GM21360 (cell line): ENCODE measurements at regions not wholly inside any gene's neighbourhood (a gene's known extent, or its start where the extent isn't known, plus 50 kb on each side); places are given as distances from the start of the nearest gene placed in this dataset.
"Not testable (repeated sequence)": the region's sequence is repeated elsewhere in the genome, so short reads cannot be mapped to it uniquely, and the experiment has no call there.

Source experiments
- ATAC-seq: cut with Tn5 transposase; IDR thresholded peaks from one replicate; pipeline ENCODE4 v1.9.1; 2021; ENCODE audit warnings: mild to moderate bottlenecking, moderate library complexity; ENCODE audit not compliant: unreplicated experiment

DNA sequence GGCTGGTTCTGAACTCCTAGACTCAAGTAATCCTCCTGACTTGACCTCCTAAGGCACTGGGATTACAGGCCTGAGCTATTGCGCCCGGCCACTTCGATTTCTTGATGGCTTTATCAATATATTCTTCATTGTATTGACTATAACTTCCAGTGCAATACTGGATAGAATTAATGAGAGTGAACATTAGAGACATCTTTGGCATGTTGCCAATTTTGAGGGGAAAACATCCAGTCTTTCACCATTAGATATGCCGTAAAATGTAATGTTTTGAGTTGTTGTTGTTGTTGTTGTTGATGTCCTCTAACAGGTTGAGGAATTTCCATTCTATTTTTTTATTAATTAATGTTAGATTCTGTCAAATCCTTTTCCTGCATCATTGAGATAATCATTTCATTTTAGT lies 578.9 kb downstream of the ZWINT start:
- ATAC-seq: no peak

DNA sequence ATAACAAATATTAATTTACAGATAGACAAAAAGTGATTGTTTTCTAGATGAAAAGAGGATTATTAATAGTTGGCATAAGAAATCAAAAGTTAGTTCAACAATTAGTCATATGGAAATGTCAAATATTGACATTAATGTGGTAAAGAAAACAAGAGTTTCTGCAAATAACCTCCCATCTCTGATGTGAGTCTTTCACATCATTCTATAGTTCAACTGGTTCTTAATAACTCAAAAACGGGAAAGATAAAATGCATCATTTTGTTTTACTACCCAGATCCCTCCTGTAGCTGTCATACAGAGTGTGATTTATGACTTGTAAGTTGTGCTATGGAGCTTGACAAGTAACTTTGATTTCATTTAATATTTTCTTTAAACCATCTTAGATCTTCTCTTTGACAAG lies 594.8 kb downstream of the ZWINT start:
- no peak for ATAC-seq

DNA sequence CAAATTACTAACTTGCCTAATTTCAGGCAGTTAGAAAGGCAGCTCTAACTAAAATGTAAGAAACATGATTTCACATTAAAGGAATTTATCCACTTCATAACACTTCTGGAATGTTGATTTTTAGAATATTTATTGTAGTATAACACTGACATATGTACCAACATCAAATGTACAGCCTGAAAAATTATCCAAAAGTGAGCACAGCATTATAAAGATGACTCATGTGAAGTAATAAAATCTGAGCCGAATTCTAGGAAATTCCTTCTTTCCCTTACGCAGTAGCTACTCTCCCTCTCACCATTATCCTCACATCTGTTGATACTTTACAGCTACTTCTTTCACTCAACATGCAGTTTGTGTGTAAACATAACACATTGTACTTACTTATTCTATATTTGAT lies 610.6 kb downstream of the ZWINT start:
- ATAC-seq: no peak

DNA sequence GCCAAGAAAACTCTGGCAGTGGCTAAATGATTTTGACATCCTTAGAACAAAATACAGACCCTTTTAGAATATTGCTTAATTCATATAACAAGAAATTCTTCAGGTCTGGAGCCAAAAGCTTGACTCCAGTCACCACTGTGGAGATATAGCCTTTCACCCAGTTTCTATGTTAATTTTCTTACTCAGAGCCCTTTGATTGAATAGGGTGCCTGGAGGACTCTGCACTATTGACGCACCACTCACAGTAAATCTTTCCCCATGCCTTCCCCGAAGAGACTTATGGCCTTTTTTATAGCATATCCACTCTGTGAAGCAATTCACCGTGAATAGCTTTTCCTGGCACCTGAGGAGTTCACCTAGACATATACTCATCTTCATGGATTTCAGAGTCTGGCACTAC lies 613.8 kb downstream of the ZWINT start:
- ATAC-seq: no peak

DNA sequence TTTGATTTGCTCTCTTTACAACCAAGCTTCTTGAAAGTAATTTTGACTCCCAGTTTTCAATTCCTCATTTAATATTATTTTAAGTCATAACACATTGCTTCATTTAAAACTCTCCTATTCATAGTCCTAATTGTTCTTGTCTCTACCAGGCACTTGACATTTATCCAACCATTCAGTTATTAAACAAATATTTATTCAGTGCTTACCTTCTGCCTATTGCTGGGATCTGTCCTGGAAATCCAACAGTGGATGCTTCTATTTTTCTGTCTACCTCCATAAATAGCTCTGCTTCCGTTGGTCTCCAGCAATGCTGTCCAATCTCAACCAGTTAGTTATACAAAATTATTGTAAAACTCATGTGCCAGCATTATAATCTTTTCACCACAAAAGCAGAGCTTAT lies 615.1 kb downstream of the ZWINT start:
- ATAC-seq: no peak

DNA sequence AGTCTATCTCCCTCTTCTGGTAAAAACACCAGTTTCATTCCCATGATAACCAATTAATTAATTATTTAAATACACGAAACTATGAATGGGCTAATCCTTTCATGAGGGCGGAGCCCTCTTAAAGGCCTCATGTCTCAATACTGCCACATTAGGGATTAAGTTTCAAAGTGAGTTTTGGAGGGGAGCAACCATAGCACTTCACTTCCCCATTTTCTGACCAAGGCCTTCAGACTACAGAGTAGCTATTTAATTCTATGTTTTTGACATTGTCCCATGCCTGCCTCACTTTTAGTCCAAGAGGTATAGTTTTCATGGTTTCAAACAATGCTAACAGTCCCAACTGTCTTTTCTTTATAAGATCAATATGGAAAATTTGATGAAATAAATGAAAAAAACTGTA lies 618.6 kb downstream of the ZWINT start:
- no peak for ATAC-seq

DNA sequence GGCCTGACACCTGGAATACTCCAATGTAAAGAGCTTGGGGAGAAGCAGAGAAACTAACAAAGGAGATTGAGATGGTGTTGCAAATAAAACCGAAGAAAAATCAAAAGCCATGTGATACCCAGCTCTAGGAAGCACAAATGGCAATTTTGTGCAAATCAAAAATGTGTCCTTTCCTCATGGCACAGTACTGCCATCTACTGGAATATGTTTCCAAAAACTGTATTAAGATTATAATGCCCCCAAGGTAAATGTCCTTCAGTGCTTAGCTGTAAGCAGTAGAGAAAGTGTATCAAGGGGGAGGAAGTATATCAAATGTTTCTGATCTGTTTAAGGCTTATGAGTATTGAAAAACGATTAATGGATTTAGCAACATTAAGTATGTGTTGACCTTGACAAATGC lies 620.3 kb downstream of the ZWINT start:
- peak; percentile 58 for ATAC-seq

DNA sequence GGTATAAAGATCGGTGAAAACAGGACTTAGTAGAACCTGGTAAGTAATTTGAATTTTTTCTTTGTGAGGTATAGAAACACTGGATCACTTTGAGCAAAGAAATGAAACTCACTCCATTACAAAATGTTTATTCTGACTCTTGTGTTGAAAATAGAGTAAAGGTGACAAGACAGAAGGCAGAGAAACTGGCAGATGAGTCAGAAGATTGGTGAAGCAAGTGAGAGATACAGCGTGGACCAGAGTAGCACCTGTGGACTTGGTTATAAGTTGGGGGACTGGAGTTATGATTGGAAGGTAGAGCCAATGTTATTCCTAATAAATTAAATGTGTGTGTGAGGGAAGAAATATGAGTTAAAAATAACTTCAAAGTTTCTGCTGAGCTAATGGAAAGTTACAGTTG lies 620.9 kb downstream of the ZWINT start:
- ATAC-seq: no peak

DNA sequence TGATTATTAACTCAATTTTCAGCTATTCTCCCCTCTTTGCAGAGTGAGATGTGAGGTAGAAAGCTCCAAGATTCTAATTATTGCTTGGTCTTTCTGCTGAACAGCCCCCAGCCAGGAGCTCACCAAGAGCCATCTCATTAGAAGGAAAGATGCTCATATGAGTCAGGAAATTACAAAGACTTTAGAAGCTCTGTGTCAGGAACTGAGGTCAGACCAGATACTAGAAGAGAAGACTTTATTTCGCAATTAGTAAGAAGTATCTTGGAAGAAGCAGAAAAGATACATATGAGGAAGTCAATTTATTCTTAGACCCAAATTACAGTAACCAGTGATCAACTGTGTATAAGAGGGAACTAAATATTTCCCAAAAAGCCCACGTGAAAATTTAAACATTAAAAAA lies 626.9 kb downstream of the ZWINT start:
- ATAC-seq: no peak

DNA sequence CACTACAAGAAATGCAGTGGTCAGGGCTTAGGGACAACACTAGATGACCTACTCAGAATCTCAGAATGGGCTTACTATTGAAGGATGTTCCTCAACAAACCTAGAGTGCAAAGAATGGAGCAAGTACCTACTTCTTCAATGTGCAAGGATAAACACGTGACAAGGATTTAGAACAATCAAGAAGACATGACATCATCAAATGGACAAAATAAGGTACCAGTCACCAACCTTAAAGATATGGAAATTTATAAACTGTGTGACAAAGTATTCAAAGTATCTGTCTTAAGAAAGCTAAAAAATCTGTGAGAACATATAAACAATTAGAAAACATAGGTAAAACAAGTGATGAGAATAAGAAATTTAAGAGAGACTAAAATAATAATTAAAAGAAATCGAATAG lies 656.1 kb downstream of the ZWINT start:
- ATAC-seq: no peak

DNA sequence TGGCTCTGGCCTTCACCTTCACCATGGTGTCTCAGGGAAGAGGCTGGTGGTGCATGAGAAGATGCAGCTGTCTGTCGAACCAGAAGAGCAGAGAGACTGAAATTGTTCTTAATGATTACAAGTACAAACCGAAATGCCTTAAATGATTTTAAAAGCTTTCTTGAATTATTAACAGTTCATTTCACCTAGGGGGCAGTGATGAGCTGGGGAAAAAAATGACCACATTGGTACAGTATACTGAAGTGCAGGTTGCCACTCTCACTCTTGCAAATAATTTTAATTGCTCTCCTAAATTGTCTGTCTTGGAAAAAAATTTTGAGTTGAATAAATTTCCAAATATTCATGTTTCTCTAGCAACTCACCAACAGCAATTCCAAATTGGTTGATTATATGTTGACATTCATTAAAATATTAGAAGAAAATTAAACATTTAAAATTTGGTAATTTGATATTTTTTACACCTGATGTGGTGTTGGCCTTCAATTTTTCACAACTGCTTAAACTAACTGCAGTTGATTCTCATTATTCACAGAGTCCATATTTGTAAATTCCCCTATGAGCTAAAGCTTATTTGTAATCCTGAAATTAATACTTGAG lies 692.6 kb downstream of the ZWINT start:
- no peak for ATAC-seq

DNA sequence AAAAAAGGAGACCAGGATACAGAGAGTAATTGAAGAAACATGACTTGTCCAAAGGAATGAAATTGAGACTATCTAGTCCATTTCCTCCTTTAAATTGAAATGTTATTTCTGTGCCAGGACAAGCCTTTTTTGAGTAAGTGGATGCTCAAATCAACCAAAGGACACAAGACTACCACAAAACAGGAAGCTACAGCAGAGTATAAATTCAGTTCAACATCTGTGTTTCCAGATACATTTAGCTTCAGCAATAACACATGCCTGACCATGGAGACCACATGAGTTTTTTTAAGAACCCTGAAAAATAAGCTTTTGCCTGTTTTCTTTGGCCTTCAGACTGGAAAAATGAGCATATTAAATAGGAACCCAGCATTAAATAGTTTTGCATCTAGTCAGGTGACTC lies 707.5 kb downstream of the ZWINT start:
- ATAC-seq: no peak

DNA sequence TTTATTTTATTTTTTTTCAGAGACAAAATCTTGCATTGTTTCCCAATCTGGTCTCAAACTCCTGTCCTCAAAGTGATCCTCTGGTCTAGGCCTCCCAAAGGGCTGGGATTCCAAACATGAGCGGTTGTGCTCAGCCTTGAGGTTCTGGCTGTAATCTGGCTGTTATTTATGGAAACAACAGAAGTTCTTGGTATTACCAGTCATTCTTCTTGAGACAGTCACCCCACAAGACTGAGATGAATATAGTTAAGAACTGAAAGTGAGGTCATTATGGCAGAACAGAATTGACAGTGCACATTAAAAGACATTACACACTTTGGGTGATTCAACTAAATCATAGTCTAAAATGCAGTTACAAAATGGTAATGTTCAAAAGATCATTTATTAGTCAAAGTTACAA lies 719.5 kb downstream of the ZWINT start:
- ATAC-seq: no peak

DNA sequence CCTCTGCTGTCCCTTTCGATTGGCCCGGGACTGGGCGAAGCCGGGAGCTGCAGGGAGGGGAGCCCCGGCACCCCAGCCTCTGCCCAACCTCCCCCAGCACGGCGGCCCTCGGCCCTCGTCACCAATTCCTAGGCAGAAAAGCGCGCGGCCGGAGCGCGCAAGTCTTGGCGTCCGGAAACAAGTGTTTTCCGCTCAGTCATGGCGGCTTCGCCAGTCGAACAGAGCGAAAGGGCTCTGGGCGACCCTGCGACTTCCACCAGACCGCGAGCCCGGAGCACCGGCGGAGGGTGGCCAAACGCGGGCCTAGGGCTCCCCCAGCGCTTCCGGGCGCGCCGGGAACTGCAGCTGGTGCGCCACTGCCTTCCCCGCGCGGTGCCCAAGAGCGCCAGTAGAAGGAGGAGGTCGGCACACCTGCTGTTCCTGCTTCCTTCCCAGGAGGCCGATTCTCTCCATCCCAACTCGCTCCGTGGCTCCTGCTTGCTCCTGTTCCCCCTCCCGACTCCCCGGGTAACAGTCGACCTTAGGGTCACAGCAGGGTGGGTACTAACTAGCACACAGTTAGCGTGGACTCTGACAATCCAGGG lies 729.9 kb downstream of the ZWINT start:
- no peak for ATAC-seq

DNA sequence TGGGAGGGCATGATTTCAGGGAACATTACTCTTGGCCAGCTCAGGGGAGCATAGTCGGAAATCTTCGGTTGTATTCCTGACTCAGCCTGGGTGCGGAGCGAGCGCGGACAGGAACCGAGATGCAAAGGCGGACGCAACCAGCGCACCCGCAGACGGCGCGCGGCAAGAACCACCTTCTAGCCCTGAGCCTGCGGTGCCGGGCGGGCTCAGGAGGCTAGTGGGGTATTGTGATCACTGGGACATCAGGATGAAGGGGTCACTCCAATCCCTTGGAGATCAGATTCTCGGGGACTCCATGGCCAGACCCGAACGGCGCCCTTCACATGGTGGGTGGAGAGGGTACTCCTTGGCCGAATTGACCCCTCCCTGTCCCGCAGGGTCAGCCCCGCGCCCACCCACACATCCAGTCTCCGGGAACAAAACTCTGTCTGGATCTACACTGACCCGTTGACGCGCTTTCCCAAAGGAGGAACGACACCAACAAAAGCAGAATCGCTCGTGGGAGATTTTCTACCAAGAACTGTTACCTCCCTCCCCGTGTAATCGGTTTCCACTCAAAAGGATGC lies 730.5 kb downstream of the ZWINT start:
- ATAC-seq: no peak

DNA sequence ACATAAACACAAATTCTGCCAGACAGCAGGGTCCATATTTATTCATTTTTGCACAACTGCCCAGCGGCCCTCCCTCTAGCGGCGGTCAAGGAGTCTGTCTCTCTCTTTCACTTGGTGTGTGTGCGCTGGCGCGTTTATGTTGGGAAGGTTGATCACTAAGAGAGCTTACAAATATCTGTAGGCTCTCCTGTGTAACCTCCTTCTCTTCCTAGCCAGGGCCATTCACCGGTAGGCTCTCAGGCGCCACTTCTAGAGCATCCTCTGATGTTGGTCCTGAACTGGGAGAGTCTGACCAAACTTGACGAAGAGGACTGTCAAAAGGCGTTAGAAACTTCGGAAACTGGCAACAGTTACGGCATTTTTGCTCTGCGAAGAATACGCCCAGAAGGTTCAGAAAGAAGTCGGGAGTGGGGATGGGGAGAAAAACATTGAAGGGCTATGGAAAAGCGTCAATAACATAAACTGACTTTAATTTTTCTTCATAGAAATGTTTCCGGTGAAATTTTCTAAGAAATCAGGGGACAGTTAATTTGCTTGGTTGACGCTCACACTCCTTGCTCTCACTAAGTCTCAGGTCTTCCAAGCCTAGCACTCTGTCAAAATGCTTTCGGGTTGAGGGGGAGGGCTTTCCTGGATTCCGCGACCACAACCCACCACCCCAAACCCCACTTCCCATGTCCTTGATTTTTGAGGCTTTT lies 731.1 kb downstream of the ZWINT start:
- no peak for ATAC-seq

DNA sequence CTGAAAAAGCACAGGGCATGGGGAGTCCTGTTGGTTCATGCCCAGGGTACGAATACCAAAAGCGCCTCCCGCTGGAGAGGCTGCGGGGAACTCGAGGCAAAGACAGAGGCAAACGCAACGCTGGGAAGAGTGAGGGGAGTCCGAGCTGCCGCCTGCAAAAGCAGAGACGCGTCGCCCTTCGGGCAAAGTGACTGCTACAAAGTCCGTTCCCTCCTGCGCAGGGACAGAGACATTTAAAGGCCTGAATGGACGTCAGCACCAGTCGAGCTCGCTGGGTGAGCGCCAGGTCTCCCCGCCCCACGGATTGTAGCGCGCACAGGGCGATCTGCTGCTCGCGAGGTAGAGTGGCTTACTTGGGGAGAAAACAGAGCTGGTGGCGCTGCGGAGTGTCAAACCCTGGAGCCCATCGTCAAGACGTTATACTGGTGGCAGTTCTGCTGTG lies 732.8 kb downstream of the ZWINT start:
- ATAC-seq: no peak

DNA sequence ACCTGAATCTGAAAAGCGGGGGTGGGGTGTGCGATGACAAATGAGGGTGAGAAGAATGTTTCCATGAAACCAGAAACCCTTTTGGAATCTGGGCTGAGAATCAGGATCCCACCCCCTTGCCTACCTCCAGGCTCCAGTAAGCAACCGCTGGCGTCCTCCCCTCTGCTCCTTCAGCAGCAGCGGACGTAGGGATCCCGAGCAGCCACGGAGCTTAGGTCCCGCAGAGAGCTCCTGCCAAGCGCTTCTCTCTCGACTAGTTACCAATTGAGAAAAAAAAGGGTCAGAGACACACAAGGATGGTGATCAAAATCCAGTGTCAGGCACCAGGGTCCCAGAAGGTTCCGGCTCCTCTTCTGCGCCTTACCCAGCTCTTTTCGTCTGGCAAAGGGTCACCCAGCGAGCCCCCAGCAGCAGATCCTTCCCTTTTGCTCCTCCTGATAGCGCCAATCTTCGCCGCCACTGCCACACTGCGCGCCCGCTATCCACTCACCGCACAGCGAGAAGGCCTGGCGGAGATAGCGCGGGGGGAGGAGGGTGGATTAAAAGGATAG lies 733.5 kb downstream of the ZWINT start:
- no peak for ATAC-seq

DNA sequence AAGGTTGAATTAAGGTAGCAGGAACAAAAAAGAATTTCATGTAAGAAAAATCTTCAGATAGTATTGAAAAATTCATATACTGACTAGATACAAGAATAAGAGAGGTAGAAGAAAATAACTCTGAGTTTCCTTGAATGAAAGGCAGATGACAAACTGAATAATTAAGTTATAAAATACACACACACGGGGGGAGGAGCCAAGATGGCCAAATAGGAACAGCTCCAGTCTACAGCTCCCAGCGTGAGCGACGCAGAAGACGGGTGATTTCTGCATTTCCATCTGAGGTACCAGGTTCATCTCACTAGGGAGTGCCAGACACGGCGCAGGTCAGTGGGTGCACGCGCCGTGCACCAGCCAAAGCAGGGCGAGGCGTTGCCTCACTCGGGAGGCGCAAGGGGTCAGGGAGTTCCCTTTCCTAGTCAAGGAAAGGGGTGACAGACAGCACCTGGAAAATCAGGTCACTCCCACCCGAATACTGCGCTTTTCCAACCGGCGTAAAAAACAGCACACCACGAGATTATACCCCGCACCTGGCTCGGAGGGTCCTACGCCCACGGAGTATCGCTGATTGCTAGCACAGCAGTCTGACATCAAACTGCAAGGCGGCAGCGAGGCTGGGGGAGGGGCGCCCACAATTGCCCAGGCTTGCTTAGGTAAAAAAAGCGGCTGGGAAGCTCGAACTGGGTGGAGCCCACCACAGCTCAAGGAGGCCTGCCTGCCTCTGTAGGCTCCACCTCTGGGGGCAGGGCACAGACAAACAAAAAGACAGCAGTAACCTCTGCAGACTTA lies 759.2 kb downstream of the ZWINT start:
- not testable (repeated sequence) for ATAC-seq

DNA sequence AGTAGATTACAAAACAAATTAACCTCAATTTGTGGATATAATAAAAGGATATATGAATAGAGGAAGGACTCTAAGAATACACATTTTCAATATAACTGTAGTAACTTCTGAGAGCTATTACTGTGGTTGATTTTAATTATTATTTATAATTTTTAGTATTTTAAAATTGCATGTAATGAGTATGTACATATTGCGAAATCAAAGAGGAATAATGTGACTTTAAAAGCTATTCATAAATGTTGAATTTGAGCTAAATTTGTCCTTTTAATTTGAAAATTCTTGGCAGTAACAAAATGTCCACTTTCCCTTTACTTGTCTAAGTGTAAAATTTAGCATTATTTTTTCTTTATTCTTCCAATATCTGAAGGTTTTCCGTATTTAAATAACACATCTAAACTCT lies 750.6 kb upstream of the PCDH15 start:
- ATAC-seq: no peak

DNA sequence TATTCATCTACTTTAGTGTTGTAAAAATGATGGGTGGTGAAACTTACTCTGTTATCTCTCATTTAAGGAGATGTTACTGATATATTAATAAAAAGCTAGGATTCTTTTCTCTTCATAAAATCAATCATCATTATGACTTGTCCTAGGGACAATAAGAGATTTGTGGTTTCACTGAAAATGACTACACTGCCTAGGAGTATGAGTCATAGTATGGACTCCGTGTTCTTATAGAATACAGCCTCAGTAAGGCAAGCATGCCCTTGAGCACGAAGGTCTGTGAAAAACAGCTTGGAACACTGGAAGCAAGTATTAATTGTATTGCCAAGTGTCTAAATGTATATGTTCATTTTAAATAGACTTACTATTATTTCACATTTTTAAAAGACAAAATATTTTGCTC lies 749.2 kb upstream of the PCDH15 start:
- ATAC-seq: no peak
